HepG2 (cell line): ENCODE measurements at regions not wholly inside any gene's neighbourhood (a gene's known extent, or its start where the extent isn't known, plus 50 kb on each side); places are given as distances from the start of the nearest gene placed in this dataset.

Experiments
- ATAC-seq: fragments of 200-7000 bp; cut with Tn5 transposase; 3 replicates; pipeline ENCODE4 v1.9.1; 2020; ENCODE audit warnings: mild to moderate bottlenecking, moderate library complexity
- BruUV-seq: library from RNA; stranded (reverse); fragments of 400-500 nt; replicated peaks from 2 replicates; lab custom pipeline; 2021; lab: Mats Ljungman, UMichigan
- CTCF ChIA-PET: fragments of 300-600 bp; formaldehyde crosslinking; extraction: SDS; loops from one replicate; lab custom pipeline; 2021; ENCODE audit warnings: low total read pairs, inconsistent platforms, low intra/inter-chr PET ratio; lab: Yijun Ruan, JAX
- POLR2A ChIA-PET: fragments of 350-600 bp; sonication (Branson Sonifier 250); formaldehyde crosslinking; loops from one replicate; lab custom pipeline; 2020; ENCODE audit warnings: antibody characterized with exemption, inconsistent platforms; lab: Yijun Ruan, JAX
- DNase-seq: peaks from one replicate; pipeline ENCODE4 v3.0.0-alpha.2; 2015; ENCODE audit warnings: low spot score
- FAIRE-seq: peaks from 3 replicates; lab custom pipeline; 2011; peaks lifted over from hg19 to GRCh38; lab: Jason Lieb, UNC
- H2AFZ ChIP-seq: one replicate; pipeline ENCODE4 v1.6.1; 2011; ENCODE audit warnings: low read length, inconsistent platforms
- H3K27ac ChIP-seq: fragments of 300-600 bp; 3 replicates; pipeline ENCODE4 v1.8.0; 2011; ENCODE audit warnings: mixed run types, mild to moderate bottlenecking, mixed read lengths, low read length, inconsistent platforms; ENCODE audit not compliant: insufficient read depth; ENCODE audit errors: extremely low read length
- H3K27me3 ChIP-seq, 2 experiments: fragments of 200-600 bp in 1 of 2; 2 replicates in 1 of 2; 3 replicates in 1 of 2; pipeline versions ENCODE4 v1.6.0 to v1.8.0; 2011; ENCODE audit warnings: low read length in 2 of 2, mild to moderate bottlenecking in 2 of 2, moderate library complexity in 2 of 2, inconsistent platforms in 1 of 2; ENCODE audit not compliant: insufficient read depth in 2 of 2, control insufficient read depth in 1 of 2
- H3K36me3 ChIP-seq, 2 experiments: fragments of 200-600 bp in 1 of 2; replicated peaks in 1 of 2; 2 replicates in 1 of 2; 3 replicates in 1 of 2; pipeline versions ENCODE4 v1.5.1 to v1.8.0; 2011; ENCODE audit warnings: low read length in 2 of 2, inconsistent platforms in 1 of 2; ENCODE audit not compliant: insufficient read depth in 2 of 2, control insufficient read depth in 1 of 2
- H3K4me1 ChIP-seq: 2 replicates; pipeline ENCODE4 v1.5.1; 2012; ENCODE audit warnings: low read length, inconsistent platforms; ENCODE audit not compliant: insufficient read depth
- H3K4me2 ChIP-seq: 2 replicates; pipeline ENCODE4 v1.6.0; 2011; ENCODE audit warnings: low read depth, low read length, inconsistent platforms
- H3K4me3 ChIP-seq, 3 experiments: fragments of 200-600 bp in 1 of 3; sonication (generic), shearing (Covaris generic) in 1 of 3; replicated peaks in 1 of 3; 2 replicates each; pipeline ENCODE4 v1.5.1; 2011 to 2016; ENCODE audit warnings: low read length in 3 of 3, inconsistent platforms in 2 of 3, low read depth in 2 of 3, mild to moderate bottlenecking in 2 of 3, control low read depth in 1 of 3, mixed read lengths in 1 of 3; ENCODE audit not compliant: insufficient read depth in 1 of 3
- H3K79me2 ChIP-seq: one replicate; pipeline ENCODE4 v1.6.1; 2011; ENCODE audit warnings: low read length, inconsistent platforms; ENCODE audit not compliant: insufficient read depth
- H3K9ac ChIP-seq: 2 replicates; pipeline ENCODE4 v1.6.0; 2011; ENCODE audit warnings: mild to moderate bottlenecking, low read depth, low read length, inconsistent platforms; ENCODE audit not compliant: insufficient read depth
- H3K9me3 ChIP-seq: 2 replicates; pipeline ENCODE4 v1.5.1; 2012; ENCODE audit warnings: mild to moderate bottlenecking, low read length
- H4K20me1 ChIP-seq: 2 replicates; pipeline ENCODE4 v1.6.0; 2011; ENCODE audit warnings: inconsistent platforms, mild to moderate bottlenecking, low read length, moderate library complexity; ENCODE audit not compliant: insufficient read depth
- BCL3 ChIP-seq: sonication (generic); formaldehyde crosslinking; IDR thresholded peaks from 2 replicates; pipeline ENCODE4 v1.5.1; 2020; ENCODE audit warnings: mild to moderate bottlenecking, missing genetic modification reagents, moderate library complexity
- CERS6 ChIP-seq: sonication (generic); formaldehyde crosslinking; IDR thresholded peaks from 2 replicates; pipeline ENCODE4 v1.5.0; 2020; ENCODE audit warnings: missing genetic modification reagents
- ERF ChIP-seq: IDR thresholded peaks from 2 replicates; pipeline ENCODE4 v1.6.1; 2018; ENCODE audit warnings: missing biosample characterization, missing genetic modification reagents
- GLMP ChIP-seq: sonication (generic); formaldehyde crosslinking; IDR thresholded peaks from 2 replicates; pipeline ENCODE4 v1.9.0; 2021; ENCODE audit warnings: missing genetic modification reagents, mild to moderate bottlenecking, borderline replicate concordance
- HNF1A ChIP-seq, 2 experiments: sonication (generic) in 1 of 2; formaldehyde crosslinking in 1 of 2; IDR thresholded peaks; 2 replicates each; pipeline versions ENCODE4 v1.4.0 to v1.6.1; 2016 to 2020; ENCODE audit warnings: borderline replicate concordance in 1 of 2, low read depth in 1 of 2, mild to moderate bottlenecking in 1 of 2, missing genetic modification reagents in 1 of 2
- HNF1B ChIP-seq: sonication (generic); formaldehyde crosslinking; IDR thresholded peaks from 2 replicates; pipeline ENCODE4 v1.5.1; 2020; ENCODE audit warnings: mild to moderate bottlenecking, moderate library complexity, missing genetic modification reagents
- KAT7 ChIP-seq: IDR thresholded peaks from 2 replicates; pipeline ENCODE4 v1.6.1; 2018; ENCODE audit warnings: borderline replicate concordance, missing compliant biosample characterization
- SCMH1 ChIP-seq: sonication (generic); formaldehyde crosslinking; IDR thresholded peaks from 2 replicates; pipeline ENCODE4 v1.9.0; 2021; ENCODE audit warnings: missing genetic modification reagents, mild to moderate bottlenecking, borderline replicate concordance
- ZBTB46 ChIP-seq: sonication (generic); formaldehyde crosslinking; IDR thresholded peaks from 2 replicates; pipeline ENCODE4 v1.4.0; 2020; ENCODE audit warnings: mild to moderate bottlenecking, missing genetic modification reagents, borderline replicate concordance
- ZBTB7B ChIP-seq: sonication (generic); formaldehyde crosslinking; IDR thresholded peaks from 2 replicates; pipeline ENCODE4 v1.4.0; 2020; ENCODE audit warnings: missing genetic modification reagents
- ZFP36 ChIP-seq: fragments of 150-350 bp; IDR thresholded peaks from 2 replicates; pipeline ENCODE4 v1.6.1; 2018; ENCODE audit warnings: borderline replicate concordance, low read length, low read depth; ENCODE audit not compliant: partially characterized antibody
- ZMYM2 ChIP-seq: sonication (generic); formaldehyde crosslinking; IDR thresholded peaks from 2 replicates; pipeline ENCODE4 v1.8.0; 2022; ENCODE audit warnings: mild to moderate bottlenecking, missing genetic modification reagents
- ZNF75D ChIP-seq: sonication (generic); formaldehyde crosslinking; IDR thresholded peaks from 2 replicates; pipeline ENCODE4 v1.8.1; 2023; ENCODE audit warnings: missing genetic modification reagents, mild to moderate bottlenecking, borderline replicate concordance
- whole genome bisulfite sequencing: methylation state at CpG from one replicate; pipeline ENCODE4 v1.1.6; 2017; ENCODE audit warnings: low lambda C conversion rate; 5-methylcytosine and 5-hydroxymethylcytosine counted together
- in situ Hi-C: cut with HindIII; loops from 2 replicates; pipeline ENCODE4 v1.10.0; 2017; ENCODE audit warnings: low pct_unique_long_range_greater_than_20kb; ENCODE audit not compliant: extremely low pct_ligation_motif_present
- intact Hi-C: fragments of 100-400 bp; cut with micrococcal nuclease; formaldehyde crosslinking; loops from one replicate; pipeline ENCODE4 v1.10.0; 2022; ENCODE audit not compliant: unreplicated experiment

GRCh38 chr12:18923721-18924120 lies 185.8 kb downstream of the CAPZA3 start:
- no peak for ATAC-seq
- 40% methylated on average over 2 of the region's 3 CpGs for WGBS

More at GRCh38 chr12:18923721-18924120, 185.8 kb downstream of the CAPZA3 start:
- Histone ChIP-seq H3K4me2 (no peak overlapping the region), H3K4me1 (no peaks in the 10 kb centered on the region), H3K27me3 (no peaks in the 10 kb centered on the region; a peak in 1 of 5 replicates), H3K27ac (no peak overlapping the region), H2AFZ (no peak overlapping the region), H3K4me3 (no peak overlapping the region), H3K79me2 (no peaks in the 10 kb centered on the region), H3K9me3 (no peaks in the 10 kb centered on the region), H4K20me1 (no peaks in the 10 kb centered on the region), H3K9ac (no peak overlapping the region), H3K36me3 (no peaks in the 10 kb centered on the region)
- ChIA-PET CTCF (no interaction called here), POLR2A (no interaction called here)
- TF ChIP-seq CERS6 (CRISPR knock-in tag) = no peak
- no peak for TF ChIP-seq ZFP36
- TF ChIP-seq HNF1B = no peak
- no peak for TF ChIP-seq ZBTB46 (CRISPR knock-in tag)
- no peak for TF ChIP-seq ZNF75D (CRISPR knock-in tag)
- no peak for TF ChIP-seq GLMP
- no peak for TF ChIP-seq SCMH1 (CRISPR knock-in tag)
- no peak for TF ChIP-seq KAT7 (CRISPR knock-in tag)
- TF ChIP-seq HNF1A (IDR thresholded peaks at IDR 0.05; ENCODE audit: low read depth) = no peak
- TF ChIP-seq HNF1A (CRISPR knock-in tag; IDR thresholded peaks at IDR 0.05; ENCODE audit: borderline replicate concordance) = no peak
- TF ChIP-seq BCL3 (CRISPR knock-in tag) = no peak
- no peak for TF ChIP-seq ERF
- TF ChIP-seq ZBTB7B (CRISPR knock-in tag) = no peak
- no peak for TF ChIP-seq ZMYM2
- no TSS peak for BruUV-seq
- DNase-seq (no peak), FAIRE-seq (no peak)
- in situ Hi-C loops = no loop called here
- intact Hi-C loops = loop anchor here (10.0 kb wide), 1 partner anchor 201 kb away; the partner anchor contains the start of gene PLEKHA5
